ENCODE measurements at regions not wholly inside any gene's neighbourhood (a gene's known extent, or its start where the extent isn't known, plus 50 kb on each side); places are given as distances from the start of the nearest gene placed in this dataset.

DNA sequence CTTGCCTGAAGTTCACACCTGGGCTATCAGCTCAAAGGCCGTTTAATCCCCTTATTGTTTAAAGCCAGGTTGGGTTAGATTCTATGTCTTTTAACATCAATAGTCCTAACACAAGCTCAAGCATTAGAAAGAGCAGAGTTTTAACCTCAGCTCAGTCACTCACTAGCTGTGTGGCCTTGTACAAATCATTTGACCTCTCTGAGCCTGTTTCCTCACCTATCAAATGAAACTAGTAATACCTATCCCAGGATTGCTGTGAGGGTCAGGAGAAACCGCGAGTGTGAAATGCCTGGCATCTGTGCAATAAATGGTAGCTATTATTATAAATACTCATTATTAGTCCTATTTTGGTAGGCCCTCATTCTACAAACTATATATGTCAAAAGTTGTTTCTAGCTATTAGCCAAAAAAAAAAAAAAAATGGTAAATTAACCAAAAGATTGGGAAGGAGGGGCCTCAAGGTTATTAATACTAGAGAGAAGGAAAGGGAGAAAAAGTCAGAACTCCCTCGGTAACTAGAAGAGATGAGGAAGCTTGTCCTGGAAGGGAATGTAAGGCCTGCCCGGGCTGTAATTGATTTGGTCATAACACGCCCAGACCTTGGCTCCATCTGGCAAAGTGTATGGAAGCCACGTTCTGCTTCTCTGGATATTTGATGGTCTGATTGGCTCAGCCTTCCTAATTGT is 510.5 kb upstream of the PROK2 start:
- DNase-seq: no peak

DNA sequence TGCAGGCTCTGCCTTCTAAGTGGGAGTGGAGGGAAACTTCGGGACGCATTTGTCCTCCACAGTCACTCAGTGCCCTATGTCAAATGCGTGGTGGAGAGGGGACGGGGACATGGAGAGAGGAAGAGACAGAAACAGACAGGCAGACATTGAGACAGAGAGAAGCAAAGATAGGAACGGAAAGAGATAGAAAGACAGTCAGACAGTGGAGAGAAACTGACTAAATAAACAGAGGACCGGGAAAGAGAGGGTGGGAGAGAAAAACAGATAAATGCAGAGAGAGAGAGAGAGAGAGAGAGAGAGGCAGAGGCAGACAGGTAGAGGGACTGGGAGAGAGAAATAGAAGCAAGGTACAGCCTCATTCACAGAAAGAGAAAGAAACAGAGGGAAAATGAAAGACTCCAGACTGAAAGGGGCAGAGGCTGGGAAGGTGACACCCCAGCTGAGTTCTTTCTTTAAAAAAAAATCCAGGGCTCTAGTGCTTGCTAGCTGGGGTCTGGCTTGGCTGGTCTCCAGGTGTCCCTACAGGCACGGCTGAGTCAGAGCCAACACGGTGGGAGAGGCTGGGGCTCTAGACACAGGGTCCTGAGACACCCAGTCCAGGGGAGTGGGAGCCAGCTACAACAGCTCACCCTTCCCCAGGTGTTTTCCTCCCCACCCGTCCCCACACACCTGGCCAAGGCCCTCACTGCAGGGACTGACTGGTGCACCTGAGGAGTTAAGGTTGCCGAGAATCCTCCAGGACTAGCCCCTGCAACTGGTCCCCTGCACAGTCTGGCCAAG is 506.1 kb upstream of the PROK2 start:
- DNase-seq: peak; percentile 10

DNA sequence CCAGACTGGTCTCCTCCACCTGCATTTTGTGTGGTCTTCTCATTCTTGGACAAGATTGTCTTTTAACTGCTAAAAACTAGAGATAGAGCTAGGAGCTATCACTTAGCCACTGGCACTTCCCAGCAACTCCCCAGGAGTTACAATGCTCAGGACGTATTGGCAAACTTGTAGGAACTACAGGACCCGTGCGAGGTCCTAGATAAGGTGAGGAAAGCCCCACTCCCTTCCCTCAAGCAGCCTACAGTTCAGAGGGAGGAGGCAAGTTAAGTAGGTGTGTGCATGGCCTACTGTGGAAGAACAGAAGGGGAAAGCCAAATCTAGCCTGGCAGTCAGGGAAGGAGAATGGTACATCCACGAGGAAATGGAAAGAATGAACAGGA is 504.7 kb upstream of the PROK2 start:
- no peak for DNase-seq

DNA sequence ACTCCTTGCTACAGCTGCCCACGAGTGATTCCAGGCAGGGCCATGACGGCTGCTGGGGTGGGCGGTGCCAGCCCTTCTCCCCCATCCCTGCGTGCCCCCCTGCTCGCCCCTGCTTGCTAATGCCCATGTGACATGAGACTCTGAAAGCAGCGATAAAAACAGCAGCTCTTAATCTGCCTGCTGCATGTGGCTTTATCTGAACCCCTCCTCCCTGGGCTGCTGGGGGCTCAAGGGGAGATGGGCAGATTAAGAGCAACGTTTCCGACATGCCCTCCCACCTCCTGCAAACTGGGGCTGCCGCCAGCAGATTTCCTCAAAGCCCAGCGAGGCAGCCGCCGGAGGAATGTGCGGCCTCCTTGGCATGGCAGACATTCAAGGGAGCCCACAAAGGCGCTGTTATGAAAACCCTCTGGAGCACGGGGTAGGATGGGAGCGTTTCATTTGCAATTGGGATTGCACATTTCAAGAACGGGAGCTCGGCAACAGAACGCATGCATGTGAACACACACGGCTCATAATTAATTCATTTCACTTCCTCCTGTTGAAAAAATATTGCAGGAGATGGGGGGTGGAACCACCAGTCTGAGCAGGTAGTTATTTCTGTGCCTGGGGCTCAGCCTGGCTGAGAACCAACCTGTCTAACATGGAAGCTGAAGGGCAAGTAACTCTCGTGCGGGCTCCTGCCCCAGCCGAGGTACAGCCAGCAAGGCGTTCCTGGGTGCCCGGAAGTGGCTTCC is 504.2 kb upstream of the PROK2 start:
- peak; percentile 31 for DNase-seq

DNA sequence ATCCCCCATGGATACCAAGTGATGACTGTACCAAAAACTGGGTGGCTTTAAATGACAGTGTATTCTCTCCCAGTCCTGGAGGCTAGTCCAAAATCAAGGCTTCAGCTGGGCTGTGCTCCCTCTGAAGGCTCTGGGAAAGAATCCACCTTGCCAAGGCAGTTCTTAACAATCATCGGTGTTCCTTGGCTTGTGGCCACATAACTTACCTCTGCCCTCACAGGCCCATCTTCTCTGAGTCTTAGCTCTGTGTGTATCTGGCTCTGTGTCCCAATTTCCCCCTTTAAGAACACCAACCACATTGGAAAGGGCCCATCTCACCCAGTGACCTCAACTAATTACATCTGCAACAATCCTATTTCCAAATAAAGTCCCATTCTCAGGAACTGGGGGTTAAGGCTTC is 503.0 kb upstream of the PROK2 start:
- no peak for DNase-seq

DNA sequence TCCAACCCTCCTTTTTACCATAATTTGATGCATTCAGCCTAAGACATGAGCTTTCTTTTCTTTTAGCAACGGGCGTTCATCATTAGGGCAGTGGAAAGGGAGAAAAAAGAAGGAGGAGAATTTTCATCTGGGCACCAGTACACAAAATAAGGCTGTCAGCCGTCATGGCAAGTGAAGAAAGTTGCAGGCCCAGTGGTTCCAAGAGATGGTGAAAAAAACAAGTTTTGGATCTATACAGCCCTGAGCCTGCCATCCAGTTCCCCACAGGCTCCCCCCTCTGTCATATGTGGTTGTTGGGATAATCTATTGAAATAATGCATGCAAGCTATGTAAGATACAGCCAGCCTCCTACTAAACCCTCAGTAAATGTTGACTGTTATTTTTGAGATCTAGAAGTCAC is 500.6 kb upstream of the PROK2 start:
- DNase-seq: no peak

DNA sequence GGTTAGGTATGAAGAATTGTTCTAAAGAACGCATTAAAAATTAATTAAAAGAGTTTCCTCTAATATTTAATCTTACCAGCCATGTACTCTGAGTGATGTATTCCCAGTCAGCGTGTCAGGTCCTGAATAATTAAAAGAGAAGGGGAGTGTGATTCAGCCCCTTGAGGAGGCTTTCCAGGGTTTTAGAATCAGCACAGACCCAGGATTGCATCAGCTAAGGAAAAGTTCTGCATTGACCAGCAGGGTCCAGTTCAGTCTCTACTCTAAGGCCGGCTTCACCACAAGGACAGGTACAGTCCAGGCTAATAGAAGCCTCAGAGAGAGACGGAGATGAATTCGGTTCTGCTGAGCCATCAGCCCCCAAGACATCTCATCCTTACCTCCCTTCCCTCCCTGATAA is 499.5 kb upstream of the PROK2 start:
- no peak for DNase-seq

DNA sequence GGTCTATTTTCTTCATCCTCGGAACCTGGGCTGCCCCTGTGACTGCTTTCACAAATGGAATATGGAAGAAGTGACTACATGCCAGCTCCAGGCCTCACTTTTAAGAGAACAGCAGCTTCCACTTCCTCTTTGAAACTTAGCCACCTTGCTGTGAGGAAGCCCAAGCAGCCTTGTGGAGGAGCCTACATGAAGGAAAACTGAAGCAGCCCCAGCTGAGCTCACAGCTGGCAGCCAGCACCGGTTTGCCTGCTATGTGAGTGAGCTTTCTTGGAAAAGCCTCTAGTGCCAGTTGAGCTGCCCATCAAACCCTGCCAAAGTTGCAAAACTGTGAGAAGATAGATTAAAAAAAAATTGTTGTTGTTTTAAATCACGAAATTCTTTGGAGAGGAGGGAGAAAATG is 498.0 kb upstream of the PROK2 start:
- no peak for DNase-seq

DNA sequence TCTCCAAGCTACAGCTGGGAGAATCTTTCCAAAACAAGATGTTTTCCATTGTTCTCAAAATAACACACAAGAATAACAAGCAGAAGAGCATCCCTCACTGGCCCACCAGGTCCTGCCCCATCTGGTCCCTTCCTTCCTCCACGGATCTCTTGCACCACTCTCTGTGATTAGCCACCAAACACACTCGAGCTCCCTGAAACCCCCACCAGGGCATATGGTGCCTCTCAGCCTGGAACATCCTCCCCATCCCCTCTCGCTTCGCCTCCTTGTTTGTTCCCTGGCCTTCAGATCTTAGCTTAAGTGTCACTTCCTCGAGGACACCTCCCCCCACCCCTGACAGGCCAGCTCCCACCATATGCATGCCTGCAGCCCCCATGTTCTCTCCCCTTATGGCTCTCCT is 496.6 kb upstream of the PROK2 start:
- DNase-seq: no peak

DNA sequence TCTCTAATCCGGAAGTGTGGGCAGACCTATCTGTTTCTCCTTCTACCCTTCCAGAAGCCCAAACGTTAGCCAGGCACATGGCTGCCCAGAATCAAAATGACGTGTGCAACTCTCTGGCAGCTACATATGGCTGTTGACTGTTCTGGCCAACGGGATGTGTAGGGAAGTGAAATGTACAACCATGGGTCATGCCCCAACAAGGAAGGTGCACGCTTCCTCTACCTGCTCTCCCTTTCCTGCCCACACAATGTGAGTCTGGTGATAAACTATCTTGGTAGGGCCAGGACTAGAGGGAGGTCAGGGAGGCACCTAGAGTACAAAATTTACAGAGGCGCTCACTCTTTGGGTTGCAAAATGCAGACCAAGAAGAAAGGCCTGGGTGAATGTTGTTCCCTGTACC is 495.9 kb upstream of the PROK2 start:
- no peak for DNase-seq

DNA sequence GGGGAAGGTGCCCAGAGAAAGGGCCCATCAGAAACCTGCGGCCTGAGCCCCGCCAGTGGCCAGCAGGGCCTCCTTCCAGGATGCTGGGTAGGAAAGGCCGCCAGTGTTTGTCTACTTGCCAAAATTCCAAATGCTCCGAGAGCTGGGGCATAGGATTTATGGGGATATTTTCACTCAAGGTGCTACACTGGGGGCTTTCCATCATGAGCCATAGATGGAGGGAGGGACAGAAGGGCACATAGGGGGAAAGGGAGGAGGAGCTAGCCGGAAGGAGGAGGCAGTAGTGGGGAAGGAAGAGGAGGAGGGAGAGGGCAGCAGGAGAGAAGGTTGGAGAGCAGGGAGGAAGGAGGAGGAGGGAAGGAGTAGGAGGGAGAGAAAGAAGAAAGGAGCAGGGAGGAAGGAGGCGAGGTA is 494.7 kb upstream of the PROK2 start:
- DNase-seq: no peak

DNA sequence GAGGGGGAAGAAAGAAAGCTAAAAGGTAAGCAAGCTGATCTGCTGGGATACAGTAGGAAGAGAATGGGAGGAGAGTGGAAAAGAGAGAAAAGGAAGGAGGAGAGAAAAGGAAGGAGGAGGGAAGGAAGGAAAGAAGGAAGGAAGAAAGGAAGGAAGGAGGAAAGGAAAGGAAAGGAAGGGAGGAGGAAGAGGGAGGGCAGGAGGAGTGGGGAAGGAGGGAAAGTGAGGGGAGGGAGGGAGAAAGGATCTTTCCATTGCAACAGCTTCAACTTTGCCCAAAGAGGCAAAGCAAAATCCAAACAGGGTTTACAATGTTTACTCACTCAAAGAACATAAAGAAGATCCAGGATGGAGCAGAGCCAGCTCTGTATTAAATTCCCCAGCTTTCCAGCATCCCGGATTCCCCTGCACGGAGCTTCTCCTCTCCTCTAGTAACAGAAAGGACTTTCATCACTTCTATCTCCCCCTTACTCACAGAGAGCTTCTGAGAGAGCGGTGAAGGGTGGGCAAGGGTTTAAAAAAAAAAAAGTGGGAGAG is 494.2 kb upstream of the PROK2 start:
- no peak for DNase-seq

DNA sequence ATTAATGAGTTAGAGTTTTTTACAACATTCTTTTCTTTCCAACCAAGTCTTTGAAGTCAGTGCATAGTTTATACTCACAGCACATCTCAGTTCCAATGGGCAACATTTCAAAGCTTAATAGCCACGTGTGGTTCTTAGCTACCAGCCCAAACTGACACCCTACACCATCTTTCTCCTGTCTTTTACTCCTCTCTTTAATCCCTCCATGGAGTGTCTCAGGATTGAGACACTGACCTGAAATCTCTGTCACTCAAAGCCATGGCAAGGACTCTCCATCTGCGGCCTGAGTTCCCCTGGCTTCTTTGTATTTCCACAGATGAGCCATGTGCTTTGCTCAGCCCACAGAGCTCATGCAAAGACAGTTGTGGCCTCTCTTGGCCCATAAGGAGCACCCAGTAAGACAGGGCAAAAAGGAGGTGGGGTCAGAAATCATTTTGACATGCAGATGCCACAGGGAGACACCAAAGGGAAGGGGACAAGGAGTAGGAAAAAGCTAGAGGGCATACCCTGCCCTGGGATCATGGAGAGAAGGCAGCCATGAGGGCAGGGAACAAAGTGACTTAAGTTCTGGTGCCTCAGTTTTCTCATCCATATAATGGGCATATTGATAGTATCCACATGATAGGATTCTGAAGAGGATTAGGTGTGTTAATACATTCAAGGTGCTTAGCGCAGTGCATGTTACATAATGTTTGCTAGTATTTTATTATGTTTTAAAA is 493.6 kb upstream of the PROK2 start:
- DNase-seq: no peak

DNA sequence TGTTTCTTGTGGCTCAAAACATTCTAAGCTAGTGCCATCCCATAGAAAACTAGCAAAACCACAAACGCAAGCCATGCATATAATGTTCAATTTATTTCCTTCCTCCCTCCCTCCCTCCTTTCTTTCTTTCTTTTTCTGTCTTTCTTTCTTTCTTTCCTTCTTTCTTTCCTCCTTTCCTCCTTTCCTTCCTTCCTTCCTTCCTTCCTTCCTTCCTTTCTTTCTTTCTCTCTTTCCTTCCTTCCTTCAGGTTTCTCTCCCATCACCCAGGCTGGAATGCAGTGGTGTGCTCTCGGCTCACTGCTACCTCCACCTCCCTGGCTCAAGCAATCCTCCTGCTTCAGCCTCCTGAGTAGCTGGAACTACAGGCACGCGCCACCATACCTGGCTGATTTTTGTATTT is 492.8 kb upstream of the PROK2 start:
- DNase-seq: no peak

DNA sequence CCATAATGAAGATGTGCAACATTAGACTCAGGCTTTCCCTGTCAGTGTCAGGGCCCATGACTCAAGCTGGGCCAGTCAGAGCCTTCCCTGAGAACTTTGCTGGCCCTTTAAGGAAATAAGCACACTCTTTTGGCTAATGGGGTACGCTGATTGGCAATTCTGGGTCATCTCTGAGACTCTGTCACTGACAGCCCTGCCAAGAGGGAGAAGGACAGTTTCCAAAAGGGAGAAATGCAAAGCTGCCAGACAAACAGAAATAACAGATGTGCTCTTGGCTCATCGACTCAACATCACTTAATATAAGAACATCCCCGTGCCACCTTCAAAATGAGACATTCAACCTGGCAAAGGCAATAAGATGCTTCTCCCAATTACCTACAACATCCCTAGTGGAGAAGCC is 491.9 kb upstream of the PROK2 start:
- DNase-seq: no peak

DNA sequence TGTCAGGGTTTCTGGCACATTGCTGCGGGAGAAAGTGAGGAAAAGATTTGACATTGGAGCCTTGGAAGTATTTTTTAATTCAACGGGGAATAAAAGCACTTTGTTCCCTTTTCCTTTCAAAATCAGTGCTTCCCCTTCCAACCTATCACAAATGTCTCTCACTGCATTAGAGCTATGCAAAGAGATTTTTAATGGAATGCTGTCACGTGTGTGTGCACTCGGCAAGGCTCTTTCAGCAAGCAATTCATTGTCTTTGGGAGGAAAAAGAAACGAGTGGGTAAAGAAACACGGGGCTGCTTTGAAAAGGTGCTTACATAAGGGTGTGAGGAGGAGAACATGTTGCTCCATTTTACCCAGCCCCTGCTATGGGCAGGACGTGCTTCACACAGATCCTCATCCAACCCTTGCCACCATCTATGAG is 490.4 kb upstream of the PROK2 start:
- no peak for DNase-seq

DNA sequence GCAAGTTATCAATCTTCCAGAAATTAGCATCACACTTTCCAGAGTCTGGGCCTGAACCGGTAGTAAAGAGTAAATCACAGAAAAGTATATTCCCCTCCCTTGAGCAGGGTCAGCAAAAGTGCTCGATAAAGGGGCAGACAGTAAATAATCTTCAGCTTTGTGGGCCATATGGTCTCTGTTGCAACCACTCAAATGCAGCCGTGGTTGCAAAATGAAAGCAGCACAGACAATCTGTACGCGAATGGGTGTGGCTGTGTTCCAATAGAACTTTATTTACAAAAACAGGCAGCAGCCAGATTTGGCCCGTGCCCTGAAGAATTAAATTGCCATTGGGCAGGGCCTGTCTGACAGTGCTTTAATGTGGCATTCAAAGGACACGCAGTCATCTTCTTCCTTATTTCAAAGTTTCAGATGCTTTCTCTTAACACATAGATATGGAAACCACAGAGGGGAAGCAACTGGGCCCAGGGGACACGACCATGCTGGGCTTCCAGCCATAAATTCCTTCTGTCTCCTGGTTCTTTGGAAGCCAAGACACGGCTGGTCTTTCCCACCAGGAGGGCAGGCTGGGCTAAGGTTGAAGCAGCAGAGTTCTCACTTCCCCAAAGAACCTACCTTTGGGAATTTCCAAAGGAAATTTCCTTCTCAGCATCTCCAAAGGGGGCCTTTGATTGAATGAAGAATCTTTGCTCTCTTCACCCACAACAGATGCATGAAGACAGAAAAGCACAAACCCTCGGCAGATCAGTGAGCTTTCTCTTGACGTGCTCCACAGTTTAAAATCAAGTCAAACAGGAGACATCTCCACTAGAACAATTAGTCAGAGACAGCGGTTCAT is 489.8 kb upstream of the PROK2 start:
- DNase-seq: peak; percentile 20

DNA sequence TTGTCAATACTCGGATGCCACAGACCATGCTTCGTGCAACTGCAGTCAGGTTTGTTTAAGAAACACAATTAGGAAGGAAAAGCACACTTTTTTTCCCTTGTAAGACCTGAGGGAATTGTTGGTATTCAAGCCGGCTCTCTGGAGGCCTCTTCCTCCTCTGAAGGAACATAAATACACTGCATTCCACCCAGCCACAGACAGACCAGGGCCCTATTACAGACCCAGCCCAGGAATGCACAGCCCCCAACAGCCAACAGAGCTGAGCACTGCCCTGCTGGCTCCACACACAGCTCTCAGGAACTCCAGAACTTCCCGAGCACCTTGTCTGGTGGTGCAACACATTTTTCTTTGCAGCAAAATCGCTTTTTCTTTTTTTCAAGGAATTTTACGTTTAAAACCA is 488.7 kb upstream of the PROK2 start:
- no peak for DNase-seq

DNA sequence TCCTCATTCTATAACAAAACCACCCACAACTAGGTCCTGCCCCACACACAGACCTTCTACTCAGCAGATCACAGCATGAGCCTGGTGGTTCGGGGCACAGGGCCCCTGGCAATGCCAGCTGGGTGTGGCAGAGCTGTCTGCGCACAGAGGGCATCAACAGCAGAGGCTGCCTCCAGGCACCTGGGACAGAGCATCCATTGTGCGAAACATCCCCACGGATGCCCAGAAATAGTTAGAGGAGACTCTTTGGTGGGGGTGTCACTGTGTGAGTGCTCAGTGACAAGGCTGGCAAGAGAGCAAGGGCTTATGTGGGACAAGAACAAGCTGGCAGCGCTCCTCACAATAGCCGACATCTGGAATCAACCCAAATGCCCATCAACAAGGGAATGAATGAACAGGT is 487.4 kb upstream of the PROK2 start:
- DNase-seq: no peak

DNA sequence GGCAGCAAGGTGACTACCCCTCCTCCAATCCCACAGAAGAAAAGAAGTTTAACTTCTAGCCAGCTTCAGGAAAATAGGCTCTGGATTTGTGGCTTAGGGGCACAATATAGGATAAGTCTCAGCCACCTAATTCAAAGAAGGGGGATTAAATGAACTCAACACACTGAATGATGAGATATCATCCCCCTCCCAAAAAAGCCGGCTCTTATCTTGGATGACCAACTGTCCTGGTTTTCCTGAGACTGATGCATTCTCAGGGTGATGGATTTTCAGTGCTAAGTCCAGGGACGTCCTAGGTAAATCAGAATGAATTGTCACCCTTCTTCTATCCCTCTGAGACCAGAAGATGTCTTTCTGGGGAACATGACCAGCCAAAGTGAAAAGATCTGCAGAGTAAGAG is 487.0 kb upstream of the PROK2 start:
- DNase-seq: no peak

DNA sequence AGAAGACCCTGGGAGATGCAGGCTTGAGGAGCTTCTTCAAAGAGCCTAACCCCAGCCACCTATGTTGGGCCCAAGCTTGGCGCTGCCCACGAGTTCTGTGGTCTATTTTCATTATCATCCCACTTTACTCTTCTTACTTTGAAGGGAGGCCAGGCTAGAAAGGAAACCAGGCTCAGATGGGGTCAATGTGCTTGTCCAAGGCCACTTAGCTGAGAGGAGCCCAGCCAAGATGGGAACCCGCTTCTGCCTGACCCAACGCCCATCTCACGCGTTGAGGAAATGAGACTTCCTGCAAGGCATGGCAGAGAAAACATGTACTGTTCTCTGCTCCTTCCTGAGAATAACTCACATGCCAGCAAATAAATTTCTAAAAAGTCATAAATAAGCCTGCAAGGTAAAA is 486.3 kb upstream of the PROK2 start:
- DNase-seq: no peak

DNA sequence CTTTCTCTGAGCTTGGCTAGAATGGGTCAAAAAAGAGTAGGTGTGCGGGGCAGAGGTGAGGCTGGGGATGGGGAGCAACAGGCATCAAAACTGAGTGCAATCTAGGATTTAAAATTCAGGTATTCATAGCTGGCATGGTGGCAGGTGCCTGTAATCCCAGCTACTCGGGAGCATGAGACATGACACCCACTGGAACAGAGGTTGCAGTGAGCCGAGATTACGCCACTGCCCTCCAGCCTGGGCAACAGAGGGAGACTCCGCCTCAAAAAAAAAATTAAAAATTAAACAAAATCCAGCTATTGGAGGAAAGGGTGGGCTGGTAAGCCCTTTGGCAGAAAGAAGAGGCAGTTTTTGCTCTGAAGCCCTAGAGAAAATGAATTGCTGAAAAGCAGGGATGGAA is 485.8 kb upstream of the PROK2 start:
- DNase-seq: no peak

All from NCI-H1092 treated with DMSO at 0.1 percent for 48 hours (cell line).